ENCODE measurements at regions not wholly inside any gene's neighbourhood (a gene's known extent, or its start where the extent isn't known, plus 50 kb on each side); places are given as distances from the start of the nearest gene placed in this dataset.

DNA sequence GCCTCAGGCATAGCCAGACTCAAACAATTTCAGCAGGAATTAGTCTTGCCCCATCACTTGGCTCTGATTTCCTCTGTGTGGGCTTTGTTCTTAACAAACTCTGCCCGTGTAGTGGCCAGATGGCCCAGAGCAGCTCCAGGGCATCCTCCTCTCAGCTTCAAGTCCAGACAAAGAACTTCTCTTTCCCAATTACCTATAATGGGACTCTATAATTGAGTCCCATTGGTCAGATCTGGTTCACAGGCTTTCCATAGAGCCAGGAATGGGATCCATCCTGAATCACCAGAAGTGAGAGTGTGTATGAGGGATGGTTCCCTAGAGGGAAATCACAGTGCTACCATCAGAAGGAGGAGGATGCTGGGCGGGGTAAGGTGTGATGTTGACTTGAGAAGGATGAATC, 515.8 kb downstream of the KIF4B start:
- TF ChIP-seq, protein P1, sequence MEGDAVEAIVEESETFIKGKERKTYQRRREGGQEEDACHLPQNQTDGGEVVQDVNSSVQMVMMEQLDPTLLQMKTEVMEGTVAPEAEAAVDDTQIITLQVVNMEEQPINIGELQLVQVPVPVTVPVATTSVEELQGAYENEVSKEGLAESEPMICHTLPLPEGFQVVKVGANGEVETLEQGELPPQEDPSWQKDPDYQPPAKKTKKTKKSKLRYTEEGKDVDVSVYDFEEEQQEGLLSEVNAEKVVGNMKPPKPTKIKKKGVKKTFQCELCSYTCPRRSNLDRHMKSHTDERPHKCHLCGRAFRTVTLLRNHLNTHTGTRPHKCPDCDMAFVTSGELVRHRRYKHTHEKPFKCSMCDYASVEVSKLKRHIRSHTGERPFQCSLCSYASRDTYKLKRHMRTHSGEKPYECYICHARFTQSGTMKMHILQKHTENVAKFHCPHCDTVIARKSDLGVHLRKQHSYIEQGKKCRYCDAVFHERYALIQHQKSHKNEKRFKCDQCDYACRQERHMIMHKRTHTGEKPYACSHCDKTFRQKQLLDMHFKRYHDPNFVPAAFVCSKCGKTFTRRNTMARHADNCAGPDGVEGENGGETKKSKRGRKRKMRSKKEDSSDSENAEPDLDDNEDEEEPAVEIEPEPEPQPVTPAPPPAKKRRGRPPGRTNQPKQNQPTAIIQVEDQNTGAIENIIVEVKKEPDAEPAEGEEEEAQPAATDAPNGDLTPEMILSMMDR (IDR thresholded peaks at IDR 0.05; ENCODE audit: extremely low read depth in 1 of 2, insufficient read depth in 1 of 2, low read depth in 1 of 2, low read length in 2 of 2): no peak
- no peak for TF ChIP-seq MYC (IDR thresholded peaks at IDR 0.05; ENCODE audit: low read depth, low read length)
- TF ChIP-seq POLR2A (IDR thresholded peaks at IDR 0.05; ENCODE audit: low read depth, low read length): no peak
- no peak for TF ChIP-seq POLR2AphosphoS5 (IDR thresholded peaks at IDR 0.05; ENCODE audit: insufficient read depth, low read depth, low read length)
- TF ChIP-seq MAX (IDR thresholded peaks at IDR 0.05; ENCODE audit: insufficient read depth, insufficient read length): no peak
- TF ChIP-seq FOS (IDR thresholded peaks at IDR 0.05; ENCODE audit: borderline replicate concordance, insufficient read depth, low read length): no peak

All from endothelial cell of umbilical vein (primary cell).